KBM-7 (cell line): ENCODE measurements at regions not wholly inside any gene's neighbourhood (a gene's known extent, or its start where the extent isn't known, plus 50 kb on each side); places are given as distances from the start of the nearest gene placed in this dataset.
A peak's percentile ranks its signal among the peaks of the same experiment; 100 is the strongest.

Experiments
- DNase-seq: peaks from one replicate; pipeline ENCODE4 v3.0.0-alpha.2; 2015
- in situ Hi-C: fragments of 300-500 bp; cut with MboI; formaldehyde crosslinking; loops from 2 replicates; pipeline ENCODE4 v1.14.3; 2020; ENCODE audit warnings: low sequenced_read_pairs, low pct_unique_long_range_greater_than_20kb, mixed read lengths

DNA sequence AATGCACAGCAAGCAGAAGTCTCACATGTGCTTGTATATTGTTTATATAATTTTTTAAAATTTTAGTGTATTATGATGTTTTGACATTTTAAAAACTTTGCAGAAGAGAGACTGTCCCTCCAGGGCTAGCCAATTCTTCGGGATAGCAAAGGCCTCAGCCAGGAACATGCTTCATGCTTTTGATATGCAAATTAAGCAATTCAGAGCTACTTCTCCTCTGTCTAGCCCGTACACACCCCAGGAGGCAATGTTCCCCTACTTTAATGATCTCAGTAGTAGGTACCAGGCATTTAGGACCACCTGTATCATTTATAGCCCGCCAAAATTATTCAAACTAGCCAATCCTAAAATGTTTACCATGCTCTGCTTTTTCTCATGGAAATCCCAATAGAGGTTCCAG, 1116.2 kb downstream of the OLFM4 start:
- no peak for DNase-seq
- in situ Hi-C loops: no loop called here

- no peak for DNase-seq
- in situ Hi-C loops: no loop called here
Observed at GRCh38 chr13:54150851-54151250, 1122.2 kb downstream of the OLFM4 start.

DNA sequence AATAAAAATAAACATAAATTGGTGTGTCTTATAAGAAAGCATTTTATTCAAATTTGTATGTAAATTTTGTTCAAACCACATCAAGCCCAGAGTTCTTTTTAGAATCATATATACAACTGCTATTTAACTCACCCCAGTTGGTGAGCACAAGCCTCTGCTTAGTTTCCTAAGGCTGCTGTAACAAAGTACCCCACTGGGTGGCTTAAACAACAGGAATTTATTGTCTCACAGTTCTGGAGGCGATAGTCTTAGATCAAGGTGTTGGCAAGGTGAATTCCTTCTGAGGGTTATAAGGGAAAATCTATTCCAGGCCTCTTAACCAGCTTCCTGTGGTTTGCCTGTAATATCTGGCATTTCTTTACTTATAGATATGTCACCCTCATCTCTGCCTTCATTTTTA, 1133.5 kb downstream of the OLFM4 start:
- no peak for DNase-seq
- in situ Hi-C loops: no loop called here

GRCh38 chr13:54165581-54166215, 1137.1 kb downstream of the OLFM4 start:
- in situ Hi-C loops: no loop called here
- DNase-seq: no peak

GRCh38 chr13:54173996-54174395, 1145.4 kb downstream of the OLFM4 start:
- DNase-seq: no peak
- in situ Hi-C loops: no loop called here

DNA sequence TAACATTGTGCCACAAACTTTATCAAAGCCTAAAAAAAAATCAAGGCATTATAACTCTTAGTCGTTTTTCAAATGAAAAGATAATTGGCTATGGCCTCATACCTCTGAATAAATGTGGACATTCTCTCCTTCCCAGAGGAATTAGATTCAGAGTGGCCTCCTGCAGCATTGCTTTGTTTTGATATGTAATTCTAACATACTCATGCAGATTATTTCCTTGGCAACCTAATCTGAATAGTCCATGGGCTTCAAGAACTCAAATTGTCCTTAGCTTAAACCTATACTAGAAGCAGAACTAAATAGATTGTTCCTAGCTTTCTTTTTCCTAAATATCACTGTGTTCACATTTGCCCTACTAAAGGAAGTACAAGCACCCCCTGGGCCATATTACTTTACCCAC, 1146.9 kb downstream of the OLFM4 start:
- in situ Hi-C loops: no loop called here
- no peak for DNase-seq

DNA sequence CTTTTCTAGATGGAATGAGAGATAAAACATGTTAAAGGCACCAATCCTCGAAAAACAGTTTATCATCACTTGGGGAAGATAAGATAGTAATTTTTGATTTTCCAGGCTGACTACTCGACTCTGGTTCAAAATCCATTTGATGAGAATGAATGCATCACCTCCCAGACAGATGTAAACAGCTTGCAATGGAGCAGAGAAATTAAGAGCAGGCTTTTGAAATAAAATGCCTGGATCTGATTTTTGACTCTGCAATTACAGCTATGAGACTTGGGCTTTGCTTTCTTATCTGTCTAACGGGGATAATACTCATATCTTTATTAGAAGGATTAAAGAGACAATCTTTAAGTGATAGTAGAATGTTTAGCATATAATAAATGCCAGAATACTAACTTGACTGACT, 1148.9 kb downstream of the OLFM4 start:
- DNase-seq: no peak
- in situ Hi-C loops: no loop called here

DNA sequence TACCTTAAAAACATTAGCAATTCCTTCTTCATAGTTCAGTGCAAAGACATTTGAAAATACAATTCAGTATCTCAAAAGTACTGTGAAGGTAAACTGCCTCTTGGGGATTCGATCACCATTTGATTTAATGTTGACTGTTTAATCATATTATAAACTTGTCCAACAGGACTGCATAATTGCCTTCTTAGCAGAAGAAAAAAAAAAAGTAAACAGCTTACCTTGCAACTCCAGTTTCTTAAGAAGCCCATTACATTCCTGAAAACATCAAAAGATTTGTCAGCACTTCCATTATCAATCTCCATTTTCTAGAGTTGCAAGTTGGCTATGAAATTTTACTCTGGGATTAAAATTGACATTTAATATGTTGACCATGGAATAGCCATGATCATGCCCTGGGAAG, 1154.6 kb downstream of the OLFM4 start:
- DNase-seq: no peak
- in situ Hi-C loops: no loop called here

GRCh38 chr13:54183728-54184127, 1155.1 kb downstream of the OLFM4 start:
- in situ Hi-C loops: no loop called here
- DNase-seq: no peak

DNA sequence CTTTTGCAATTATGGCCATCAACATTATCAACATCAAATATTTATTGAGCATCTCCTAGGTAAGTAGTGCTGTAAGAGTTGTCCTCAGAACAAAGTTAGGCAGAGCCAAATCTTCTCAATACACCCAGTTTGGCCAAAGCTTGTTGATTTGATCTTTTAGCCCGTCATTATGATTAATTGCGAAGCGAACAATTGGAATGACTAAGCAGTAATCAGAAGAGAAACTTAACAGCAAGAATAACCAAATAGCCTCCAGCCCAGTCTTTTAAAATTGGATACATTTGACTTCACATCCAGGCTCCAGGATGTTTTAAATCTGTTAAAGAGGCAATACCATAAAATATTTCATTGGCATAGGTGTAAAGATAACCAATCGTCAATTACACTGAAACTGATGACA, 1156.0 kb downstream of the OLFM4 start:
- DNase-seq: no peak
- in situ Hi-C loops: no loop called here

GRCh38 chr13:54185101-54185500, 1156.5 kb downstream of the OLFM4 start:
- DNase-seq: no peak
- in situ Hi-C loops: no loop called here

DNA sequence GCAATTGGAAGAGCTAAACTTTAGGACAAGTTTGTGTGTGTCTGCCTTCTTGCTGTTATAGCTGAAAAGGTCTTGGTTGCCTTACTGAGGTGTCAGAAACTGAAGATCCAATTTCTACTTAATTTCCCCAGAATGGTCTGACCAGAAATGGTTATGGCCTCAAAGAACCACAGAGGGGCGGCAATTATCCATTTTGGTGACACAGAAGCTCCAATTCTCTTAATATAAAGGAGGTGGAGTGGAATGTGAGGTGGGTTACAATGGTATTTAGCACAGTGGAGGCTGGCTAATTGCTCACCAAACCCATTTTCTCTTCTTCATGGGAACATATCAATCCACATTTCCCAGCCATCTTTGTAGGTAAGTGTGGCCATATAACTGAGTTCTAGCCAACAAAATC, 1157.2 kb downstream of the OLFM4 start:
- in situ Hi-C loops: no loop called here
- DNase-seq: peak; percentile 7

GRCh38 chr13:54187461-54187860, 1158.8 kb downstream of the OLFM4 start:
- in situ Hi-C loops: no loop called here

GRCh38 chr13:54194233-54195024, 1165.8 kb downstream of the OLFM4 start:
- DNase-seq: no peak
- in situ Hi-C loops: no loop called here

More at GRCh38 chr13:54187461-54187860, 1158.8 kb downstream of the OLFM4 start:
- DNase-seq: no peak

- in situ Hi-C loops: no loop called here
- no peak for DNase-seq
Observed at GRCh38 chr13:54196684-54197083, 1168.1 kb downstream of the OLFM4 start.

DNA sequence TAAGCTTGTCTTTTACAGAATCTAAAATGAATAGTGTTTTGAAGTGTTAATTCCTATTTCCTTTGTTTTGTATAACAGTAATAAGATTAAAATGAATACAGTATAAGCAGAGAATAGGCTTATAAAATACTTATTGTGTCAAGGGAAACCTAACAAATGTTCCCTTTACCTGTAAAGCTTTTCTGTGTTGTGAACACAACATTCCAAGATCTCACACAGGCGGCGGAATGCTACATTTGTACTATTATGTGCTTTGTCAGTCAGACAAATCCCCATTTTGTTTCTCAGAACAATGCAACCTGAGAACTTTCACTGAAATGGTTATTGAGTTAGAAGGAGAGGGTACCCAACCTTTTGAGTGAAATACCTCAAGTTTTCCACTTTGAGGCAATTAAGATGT, 1170.3 kb downstream of the OLFM4 start:
- no peak for DNase-seq
- in situ Hi-C loops: no loop called here

DNA sequence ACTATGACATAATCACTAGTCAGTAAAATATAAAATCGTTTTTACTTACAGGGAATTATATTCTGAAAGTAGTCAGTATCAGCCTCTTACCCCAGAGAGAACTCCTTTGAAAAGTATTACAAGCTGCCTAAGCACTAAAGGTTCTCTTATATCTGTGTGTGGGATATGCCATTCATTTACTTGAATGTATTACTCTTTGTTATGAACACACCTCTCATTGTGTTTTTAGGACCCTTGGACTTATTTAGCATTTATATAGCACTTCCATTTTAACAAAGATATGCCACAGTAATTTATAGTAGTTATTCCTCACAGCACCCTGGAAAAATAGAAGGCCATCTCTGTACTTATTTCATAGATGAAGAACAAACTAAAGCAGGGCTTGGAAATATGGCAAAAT, 1178.0 kb downstream of the OLFM4 start:
- in situ Hi-C loops: no loop called here
- no peak for DNase-seq

DNA sequence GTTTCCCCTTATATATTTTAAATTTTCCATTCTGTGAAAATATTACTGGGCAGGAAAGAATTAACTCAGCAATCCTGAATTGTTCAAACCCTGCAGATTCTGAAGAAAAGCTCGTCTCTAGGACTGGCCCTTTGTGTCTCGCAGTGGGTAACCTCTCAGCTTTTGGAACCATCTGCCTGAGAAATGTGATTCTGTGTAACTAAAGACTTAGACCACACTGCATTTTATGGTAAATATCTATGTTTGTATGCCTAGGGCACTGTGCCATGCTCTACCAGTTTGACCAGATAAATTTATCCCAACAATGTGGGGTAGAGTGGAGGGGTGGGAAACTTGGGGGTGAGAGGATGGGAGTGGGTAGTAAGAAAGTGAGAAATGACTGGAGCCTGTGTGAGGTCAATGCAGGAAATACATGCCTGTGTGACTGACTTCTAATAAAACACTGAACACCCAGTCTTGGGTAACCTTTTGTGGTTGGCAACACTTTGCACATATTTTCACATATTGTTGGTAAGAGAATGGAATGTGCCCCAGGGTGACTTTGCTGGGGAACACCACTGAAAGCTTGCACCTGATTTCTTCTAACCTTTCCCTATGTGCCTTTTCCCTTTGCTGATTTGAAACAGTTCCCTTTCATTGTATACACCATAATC, 1181.9 kb downstream of the OLFM4 start:
- in situ Hi-C loops: no loop called here
- DNase-seq: no peak

DNA sequence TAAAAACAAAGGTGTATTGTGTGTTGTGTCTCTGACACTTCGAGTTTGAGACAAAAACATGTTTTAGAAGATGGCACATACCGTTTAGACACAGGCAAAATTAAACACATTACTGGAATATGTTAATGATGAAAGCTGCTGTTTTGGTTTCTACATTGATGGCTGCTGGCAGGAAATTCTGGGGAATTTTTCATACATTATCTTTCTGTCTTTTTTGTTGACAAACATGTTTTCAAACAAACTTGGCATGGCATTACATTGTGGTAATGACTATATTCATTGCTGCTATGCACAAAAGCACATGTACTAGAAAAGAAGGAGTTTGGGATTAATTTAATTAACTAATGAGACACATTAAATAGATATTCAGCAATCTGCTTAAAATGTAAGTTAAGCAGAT, 1187.6 kb downstream of the OLFM4 start:
- DNase-seq: no peak
- in situ Hi-C loops: no loop called here

DNA sequence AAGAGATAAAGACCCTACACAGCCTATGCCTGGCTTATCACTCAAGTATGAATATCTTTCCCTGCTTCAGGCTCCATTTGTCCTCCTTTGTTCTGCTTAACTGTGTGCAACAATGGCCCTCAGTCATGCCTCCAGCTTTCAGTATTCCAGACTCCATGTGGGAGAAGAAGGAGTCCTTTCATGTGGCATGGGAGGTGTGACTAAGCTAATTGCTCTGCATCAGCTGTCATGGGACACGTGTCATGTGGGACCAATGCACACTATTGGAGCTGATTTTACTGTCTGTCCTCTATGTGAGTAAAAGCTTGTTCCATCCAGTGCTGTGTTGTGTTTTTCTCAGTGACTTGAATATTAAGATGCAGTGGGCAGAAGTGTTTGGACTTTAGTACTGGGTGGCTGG, 1198.3 kb downstream of the OLFM4 start:
- in situ Hi-C loops: no loop called here
- DNase-seq: no peak
